Smooth muscle cell (in vitro differentiated cells): ENCODE measurements at regions not wholly inside any gene's neighbourhood (a gene's known extent, or its start where the extent isn't known, plus 50 kb on each side); places are given as distances from the start of the nearest gene placed in this dataset.

Source experiments
- DNase-seq: peaks from one replicate; lab custom pipeline; 2025; ENCODE audit not compliant: unreplicated experiment; lab: John Stamatoyannopoulos, UW
- H2AFZ ChIP-seq: fragments of 200-600 bp; sonication (generic); 2 replicates; pipeline ENCODE4 v1.6.0; 2016; ENCODE audit warnings: antibody characterized with exemption, low read depth, mild to moderate bottlenecking
- H3F3A ChIP-seq: fragments of 200-600 bp; sonication (generic); 2 replicates; pipeline ENCODE4 v1.6.0; 2017; ENCODE audit warnings: antibody characterized with exemption, low read depth
- H3K27ac ChIP-seq: fragments of 200-600 bp; sonication (generic); 2 replicates; pipeline ENCODE4 v1.5.1; 2016; ENCODE audit warnings: low read depth, mild to moderate bottlenecking
- H3K27me3 ChIP-seq: fragments of 200-600 bp; sonication (generic); 2 replicates; pipeline ENCODE4 v1.6.1; 2016; ENCODE audit warnings: low read depth, mild to moderate bottlenecking
- H3K36me3 ChIP-seq: fragments of 200-600 bp; sonication (generic); 2 replicates; pipeline ENCODE4 v1.5.1; 2016; ENCODE audit warnings: low read depth
- H3K4me1 ChIP-seq: fragments of 200-600 bp; sonication (generic); 2 replicates; pipeline ENCODE4 v1.5.1; 2016; ENCODE audit warnings: low read depth
- H3K4me2 ChIP-seq: fragments of 200-600 bp; sonication (generic); 2 replicates; pipeline ENCODE4 v1.6.0; 2016; ENCODE audit warnings: mild to moderate bottlenecking
- H3K4me3 ChIP-seq: fragments of 200-600 bp; sonication (generic); 2 replicates; pipeline ENCODE4 v1.5.1; 2016; ENCODE audit warnings: mild to moderate bottlenecking
- H3K79me2 ChIP-seq: fragments of 200-600 bp; sonication (generic); 2 replicates; pipeline ENCODE4 v1.6.0; 2016; ENCODE audit warnings: low read depth, mild to moderate bottlenecking
- H3K9ac ChIP-seq: fragments of 200-600 bp; sonication (generic); 2 replicates; pipeline ENCODE4 v1.6.0; 2016; ENCODE audit warnings: low read depth
- H3K9me3 ChIP-seq: fragments of 200-600 bp; sonication (generic); replicated peaks from 2 replicates; pipeline ENCODE4 v1.5.1; 2016; ENCODE audit warnings: low read depth
- H4K20me1 ChIP-seq: fragments of 200-600 bp; sonication (generic); 2 replicates; pipeline ENCODE4 v1.6.0; 2016; ENCODE audit warnings: low read depth
- WGBS: methylation state at CpG from one replicate; pipeline ENCODE4 v1.1.7; 2016; ENCODE audit warnings: low lambda C conversion rate; 5-methylcytosine and 5-hydroxymethylcytosine counted together
- TF ChIP-seq, protein P1 (sequence below): fragments of 200-600 bp; sonication (generic); IDR thresholded peaks from 2 replicates; pipeline ENCODE4 v1.5.1; 2017; ENCODE audit warnings: borderline replicate concordance, mild to moderate bottlenecking, antibody characterized with exemption; ENCODE audit not compliant: insufficient read depth, poor library complexity, severe bottlenecking

DNA sequence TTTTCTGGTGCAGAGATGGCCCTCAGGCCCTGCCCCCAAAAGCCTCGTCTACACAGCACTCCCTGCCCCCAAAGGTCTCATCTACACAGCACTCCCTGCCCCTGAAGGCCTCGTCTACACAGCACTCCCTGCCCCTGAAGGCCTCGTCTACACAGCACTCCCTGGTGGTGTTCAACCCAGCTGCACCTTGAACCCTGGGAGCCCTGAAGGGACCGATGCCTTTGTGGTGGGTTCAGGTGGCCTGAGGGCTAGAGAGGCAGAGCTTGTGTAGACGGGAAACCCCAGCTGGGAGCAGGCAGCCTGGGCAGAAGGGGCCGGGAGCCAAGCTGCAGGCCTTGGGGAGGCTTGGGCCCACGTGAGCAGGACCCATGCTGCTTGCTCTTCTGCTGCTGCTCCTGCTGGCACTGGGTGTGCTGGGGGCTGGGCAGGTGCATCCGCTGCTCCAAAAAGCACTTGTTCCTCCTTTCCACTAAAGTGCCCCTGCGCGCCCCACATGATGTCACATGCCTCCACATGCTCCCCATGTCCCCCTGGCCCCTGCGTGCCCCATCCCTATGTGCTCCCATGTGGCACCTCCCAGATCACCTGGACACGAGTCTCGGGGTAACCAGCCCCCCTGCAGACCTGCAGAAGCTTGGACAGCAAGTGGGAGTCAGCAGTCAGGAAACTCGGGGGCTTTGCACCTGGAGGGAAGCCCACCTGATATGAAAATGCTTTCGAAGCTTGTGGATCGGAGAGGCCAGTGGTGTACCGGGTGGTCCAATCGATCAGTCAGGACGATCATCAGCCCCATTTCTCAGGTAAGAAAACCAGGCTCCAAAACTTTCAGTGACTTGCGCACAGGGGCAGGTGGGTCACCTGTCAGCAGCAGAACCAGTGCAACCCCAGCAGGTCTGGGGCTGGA is 94.9 kb upstream of the CTDP1 start:
- no peaks in the 10 kb centered on the region for H3F3A ChIP-seq
- no peaks in the 10 kb centered on the region for H3K9me3 ChIP-seq
- H2AFZ ChIP-seq = no peak overlapping the region
- no peaks in the 10 kb centered on the region for H3K79me2 ChIP-seq
- H3K27ac ChIP-seq = no peak overlapping the region
- peaks cover 12% of the 10 kb centered on the region for H3K4me1 ChIP-seq
- no peaks in the 10 kb centered on the region for H3K27me3 ChIP-seq
- TF ChIP-seq, protein P1, sequence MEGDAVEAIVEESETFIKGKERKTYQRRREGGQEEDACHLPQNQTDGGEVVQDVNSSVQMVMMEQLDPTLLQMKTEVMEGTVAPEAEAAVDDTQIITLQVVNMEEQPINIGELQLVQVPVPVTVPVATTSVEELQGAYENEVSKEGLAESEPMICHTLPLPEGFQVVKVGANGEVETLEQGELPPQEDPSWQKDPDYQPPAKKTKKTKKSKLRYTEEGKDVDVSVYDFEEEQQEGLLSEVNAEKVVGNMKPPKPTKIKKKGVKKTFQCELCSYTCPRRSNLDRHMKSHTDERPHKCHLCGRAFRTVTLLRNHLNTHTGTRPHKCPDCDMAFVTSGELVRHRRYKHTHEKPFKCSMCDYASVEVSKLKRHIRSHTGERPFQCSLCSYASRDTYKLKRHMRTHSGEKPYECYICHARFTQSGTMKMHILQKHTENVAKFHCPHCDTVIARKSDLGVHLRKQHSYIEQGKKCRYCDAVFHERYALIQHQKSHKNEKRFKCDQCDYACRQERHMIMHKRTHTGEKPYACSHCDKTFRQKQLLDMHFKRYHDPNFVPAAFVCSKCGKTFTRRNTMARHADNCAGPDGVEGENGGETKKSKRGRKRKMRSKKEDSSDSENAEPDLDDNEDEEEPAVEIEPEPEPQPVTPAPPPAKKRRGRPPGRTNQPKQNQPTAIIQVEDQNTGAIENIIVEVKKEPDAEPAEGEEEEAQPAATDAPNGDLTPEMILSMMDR = no peak
- DNase-seq = no peak
- no peak overlapping the region for H3K4me3 ChIP-seq
- no peaks in the 10 kb centered on the region for H3K36me3 ChIP-seq
- no peak overlapping the region for H3K4me2 ChIP-seq
- WGBS = 89% methylated on average over 20 of the region's 20 CpGs
- no peak overlapping the region for H3K9ac ChIP-seq
- H4K20me1 ChIP-seq = no peaks in the 10 kb centered on the region

DNA sequence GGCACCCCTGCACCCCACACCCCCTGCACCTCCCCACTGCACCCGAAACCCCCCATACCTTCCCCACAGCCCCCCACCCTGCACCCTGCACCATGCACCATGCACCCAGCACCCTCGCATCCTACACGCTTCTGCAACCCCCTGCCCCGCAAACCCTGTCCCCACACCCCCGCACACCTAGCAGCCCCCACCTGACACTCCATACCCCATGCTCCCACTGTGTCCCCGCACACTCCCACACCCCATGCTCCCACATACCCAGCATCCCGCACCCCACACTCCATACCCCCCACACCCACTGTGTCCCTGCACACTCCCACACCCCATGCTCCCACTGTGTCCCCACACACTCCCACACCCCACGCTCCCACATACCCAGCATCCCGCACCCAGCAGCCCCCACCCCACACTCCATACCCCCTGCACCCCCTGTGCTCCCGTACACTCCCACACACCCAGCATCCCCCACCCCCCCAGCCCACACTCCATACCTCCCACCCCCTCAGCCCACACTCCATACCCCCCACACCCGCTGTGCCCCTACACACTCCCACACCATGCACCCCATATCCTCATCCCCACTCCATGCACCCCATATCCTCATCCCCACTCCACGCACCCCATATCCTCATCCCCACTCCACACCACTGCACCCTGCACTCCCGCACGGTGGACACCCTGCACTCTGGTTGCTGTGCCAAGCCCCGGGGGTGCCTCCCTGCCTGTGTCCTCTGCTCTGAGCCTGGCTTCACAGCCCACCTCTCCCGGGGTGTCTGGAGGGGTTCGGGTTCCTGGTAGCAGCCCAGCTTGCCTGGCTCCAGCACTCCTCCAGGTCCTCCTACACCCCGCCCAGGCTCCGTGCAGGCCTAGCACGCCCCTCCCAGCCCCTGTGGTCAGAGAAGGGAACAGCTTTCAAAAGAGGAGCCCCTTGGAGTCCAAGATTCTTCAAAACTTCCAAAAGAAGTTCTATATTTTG is 93.9 kb upstream of the CTDP1 start:
- Histone ChIP-seq H4K20me1 (no peaks in the 10 kb centered on the region), H3K4me1 (peaks cover 12% of the 10 kb centered on the region), H3K27me3 (no peaks in the 10 kb centered on the region), H3K4me2 (no peak overlapping the region), H3K36me3 (no peaks in the 10 kb centered on the region), H3K9me3 (no peaks in the 10 kb centered on the region), H3F3A (no peaks in the 10 kb centered on the region), H2AFZ (no peak overlapping the region), H3K4me3 (no peak overlapping the region), H3K9ac (no peak overlapping the region), H3K79me2 (no peaks in the 10 kb centered on the region), H3K27ac (no peak overlapping the region)
- WGBS = 96% methylated on average over 9 of the region's 20 CpGs
- TF ChIP-seq, protein P1 = no peak
- no peak for DNase-seq

DNA sequence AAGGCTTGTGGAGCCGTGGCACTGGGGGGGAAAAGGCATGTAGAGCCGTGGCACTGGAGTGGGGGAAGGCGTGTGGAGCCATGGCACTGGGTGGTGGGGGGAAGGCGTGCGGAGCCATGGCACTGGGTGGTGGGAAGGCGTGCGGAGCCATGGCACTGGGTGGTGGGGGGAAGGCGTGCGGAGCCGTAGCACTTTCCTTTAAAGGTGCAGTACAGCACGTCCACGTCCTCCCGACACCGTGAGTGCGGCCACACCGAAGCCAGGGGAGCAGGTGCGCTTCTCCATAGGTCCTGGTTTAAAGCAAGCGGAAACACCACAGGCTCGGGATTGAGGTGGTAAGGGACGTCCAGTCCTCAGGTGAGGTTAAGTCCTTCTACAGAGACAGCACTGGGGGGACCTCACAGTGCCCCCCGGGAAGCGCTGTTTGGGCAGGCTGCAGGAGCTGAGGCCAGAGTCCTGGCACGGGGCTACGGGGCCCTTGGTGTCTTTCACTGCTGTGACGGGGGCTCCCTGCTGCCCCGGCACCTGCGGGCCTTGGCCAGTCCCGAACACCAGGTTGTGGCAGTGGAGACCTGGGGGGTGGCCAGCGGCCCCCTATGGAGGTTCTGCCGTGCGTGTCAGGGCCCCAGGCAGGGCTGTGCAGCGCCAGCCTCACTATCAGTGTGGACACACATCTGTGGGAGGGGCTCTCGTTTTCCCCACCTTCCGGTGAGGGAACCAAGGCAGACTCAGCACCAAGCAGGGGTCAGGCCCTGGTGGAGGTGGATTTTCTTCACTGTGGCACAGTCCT is 93.0 kb upstream of the CTDP1 start:
- no peak overlapping the region for H3K4me2 ChIP-seq
- no peaks in the 10 kb centered on the region for H3K79me2 ChIP-seq
- TF ChIP-seq, protein P1 = no peak
- H3K9me3 ChIP-seq = no peaks in the 10 kb centered on the region
- no peak overlapping the region for H3K9ac ChIP-seq
- no peaks in the 10 kb centered on the region for H3K36me3 ChIP-seq
- WGBS = 94% methylated on average over 34 of the region's 34 CpGs
- no peak overlapping the region for H3K27ac ChIP-seq
- peaks cover 7% of the 10 kb centered on the region for H3K4me1 ChIP-seq
- no peaks in the 10 kb centered on the region for H3K27me3 ChIP-seq
- no peak overlapping the region for H2AFZ ChIP-seq
- H3K4me3 ChIP-seq = no peak overlapping the region
- H4K20me1 ChIP-seq = no peaks in the 10 kb centered on the region
- DNase-seq = no peak
- no peaks in the 10 kb centered on the region for H3F3A ChIP-seq
